GM21576 (cell line): ENCODE measurements at regions not wholly inside any gene's neighbourhood (a gene's known extent, or its start where the extent isn't known, plus 50 kb on each side); places are given as distances from the start of the nearest gene placed in this dataset.

Experiments used
- ATAC-seq: cut with Tn5 transposase; IDR thresholded peaks from one replicate; pipeline ENCODE4 v1.9.1; 2021; ENCODE audit warnings: mild to moderate bottlenecking, moderate library complexity; ENCODE audit not compliant: unreplicated experiment

DNA sequence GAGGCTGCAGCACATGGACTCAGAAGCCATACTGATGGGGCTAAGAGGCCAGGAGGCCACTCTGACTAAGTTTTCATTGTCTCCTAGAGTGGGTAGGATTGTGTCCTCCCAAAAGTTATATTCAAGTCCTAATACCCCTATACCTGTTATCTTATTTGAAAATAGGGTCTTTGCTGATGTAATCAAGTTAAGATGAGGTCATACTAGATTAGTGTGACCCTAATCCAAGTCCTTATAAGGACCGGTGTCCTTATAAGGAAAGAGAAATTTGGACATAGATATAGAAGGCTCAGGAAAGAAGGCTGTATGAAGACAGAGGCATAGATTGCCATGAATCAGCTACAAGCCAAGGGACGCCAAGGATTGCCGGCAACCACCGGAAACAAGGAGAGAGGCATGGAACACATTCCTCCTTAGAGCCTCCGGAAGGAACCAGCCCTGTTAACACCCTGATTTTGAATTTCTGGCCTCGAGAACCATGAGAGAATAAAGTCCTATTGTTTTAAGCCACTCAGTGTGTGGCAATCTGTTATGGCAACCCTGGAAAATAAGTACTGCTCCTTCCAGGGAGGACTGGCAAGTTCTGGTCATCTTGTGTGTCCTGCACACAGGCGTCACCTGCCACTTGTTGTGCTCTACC lies 157.0 kb downstream of the EMX2 start:
- ATAC-seq, result no peak

DNA sequence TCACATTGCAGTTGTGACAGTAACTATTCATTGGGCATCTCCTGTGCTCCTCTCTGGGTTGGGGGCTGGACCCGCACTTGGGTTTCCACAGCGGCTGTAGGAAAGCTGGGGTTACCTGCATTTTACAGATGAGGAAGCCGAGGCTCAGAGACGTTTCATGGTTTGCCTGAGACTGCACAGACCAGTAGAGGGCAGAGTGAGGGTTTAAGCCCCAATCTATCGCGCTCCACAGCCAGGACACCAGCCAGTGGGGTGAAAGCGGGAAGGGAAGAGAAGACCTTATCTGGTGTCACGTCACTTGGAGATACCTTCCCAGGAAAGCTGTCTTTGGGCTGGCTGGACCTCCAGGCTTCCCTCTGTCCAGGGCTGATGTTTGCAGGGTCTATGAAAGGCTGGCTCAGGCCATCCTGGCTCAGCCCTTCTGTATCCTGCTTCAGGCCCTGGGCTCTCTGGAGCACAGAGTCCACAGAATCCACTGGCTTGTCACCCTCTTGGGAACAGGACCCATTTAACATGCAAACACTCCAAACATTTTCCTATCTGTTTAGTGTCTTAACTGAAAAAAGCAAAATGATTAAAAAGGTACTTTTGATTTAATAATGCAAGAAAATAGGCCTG lies 167.7 kb downstream of the EMX2 start:
- no peak for ATAC-seq

DNA sequence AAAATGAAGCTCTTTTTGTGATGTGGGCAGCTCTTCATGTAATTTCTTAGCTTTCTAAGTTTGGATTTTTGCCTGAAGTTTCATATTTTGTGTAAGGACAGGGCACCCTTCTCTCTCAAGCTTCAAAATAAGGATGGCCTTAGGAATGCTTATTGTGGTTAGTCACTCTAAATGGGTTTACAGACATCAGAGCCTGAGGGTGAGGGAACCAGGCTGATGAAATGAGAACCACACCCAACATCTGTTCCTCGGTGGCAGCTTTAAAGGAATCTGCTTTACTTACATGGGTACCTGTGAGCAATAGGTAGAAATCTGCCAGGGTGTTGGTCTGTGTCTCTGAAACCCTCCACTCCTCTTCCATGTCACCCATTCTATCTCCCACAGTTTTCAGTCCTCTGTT lies 174.3 kb downstream of the EMX2 start:
- no peak for ATAC-seq

DNA sequence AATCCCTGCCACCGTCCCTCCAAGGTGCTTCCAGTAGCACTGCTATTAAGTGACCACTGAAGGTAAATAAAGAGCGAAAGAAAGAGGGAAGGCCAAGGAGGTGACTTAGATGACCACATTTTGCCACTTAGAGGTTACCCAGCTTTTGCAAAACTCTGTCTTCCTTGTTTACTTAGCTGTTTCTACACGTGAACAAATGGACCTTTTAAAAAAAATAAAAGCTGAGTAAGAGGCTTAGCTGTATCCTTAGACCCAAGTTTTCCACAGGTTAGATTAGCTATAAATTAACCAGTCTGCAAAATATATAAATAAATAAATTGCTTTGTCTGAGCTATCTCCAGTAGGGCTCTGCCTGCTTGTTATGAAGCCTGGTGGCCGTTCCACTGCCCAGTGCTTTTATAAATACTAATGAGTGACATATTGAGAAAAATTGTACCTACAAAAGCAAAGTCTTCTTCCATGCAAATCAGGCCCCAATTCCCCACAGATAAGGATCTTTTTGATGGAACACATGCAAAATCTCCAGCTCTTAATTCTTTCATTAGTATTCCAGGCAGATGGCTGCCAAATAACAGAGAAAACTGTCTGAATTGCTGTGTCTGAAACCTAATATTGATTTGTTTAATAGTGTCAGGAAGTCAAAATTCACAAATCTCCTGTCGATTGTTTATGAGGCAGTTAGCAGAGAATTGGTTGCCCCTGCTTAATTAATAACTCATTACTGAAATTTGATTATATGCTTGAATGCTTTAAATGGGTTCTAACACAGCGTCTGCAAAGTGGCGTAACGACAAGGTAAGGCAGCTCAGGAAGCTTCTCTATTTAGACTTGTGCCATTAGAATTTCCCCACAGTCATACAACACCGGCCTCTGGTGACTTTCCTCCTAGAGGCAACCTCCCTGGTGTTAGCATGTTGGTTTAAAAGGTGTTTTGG lies 176.7 kb downstream of the EMX2 start:
- no peak for ATAC-seq

DNA sequence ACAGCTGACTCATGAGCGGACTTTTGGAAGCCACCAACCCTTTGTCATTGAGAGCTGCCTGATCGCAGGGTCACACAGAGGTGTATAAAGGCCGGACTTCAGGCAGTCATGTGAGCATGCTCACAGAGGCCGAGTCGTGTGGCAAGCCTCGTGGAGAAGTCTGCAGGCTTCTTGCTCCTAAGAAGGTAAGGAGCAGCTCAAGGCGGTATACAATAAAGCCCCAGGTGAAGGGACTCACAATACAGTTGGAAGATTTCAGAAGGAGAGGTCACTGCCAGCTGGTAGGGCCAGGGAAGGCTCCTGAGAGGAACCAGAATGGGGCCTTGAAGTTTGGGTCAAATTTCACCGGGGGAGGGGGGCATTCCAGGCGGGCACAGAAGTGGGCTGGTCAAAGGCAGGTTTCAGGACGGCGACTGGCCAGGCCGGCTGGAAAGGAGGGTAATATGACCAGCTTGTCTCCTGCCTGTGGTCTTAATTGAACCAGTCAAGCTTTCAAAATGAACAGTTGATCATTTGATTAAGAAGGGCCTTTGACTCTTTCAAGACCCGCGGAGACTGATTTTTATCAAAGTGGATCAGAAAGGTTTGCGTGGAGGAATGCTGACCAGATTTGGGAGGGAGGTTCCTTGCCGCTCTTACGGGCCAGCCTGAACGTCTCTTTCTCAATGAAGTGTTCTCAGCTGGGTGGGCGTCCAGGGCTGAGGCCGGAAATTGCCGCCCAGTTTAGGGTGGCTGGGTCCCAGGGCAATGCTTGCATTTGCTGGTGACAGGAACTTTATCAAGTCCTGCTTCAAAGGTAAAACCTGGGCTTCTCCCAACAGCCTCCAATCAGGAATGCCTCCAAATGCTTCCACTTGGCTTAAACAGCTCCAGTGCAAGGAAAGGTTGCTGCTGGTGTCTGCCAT lies 178.6 kb downstream of the EMX2 start:
- no peak for ATAC-seq

DNA sequence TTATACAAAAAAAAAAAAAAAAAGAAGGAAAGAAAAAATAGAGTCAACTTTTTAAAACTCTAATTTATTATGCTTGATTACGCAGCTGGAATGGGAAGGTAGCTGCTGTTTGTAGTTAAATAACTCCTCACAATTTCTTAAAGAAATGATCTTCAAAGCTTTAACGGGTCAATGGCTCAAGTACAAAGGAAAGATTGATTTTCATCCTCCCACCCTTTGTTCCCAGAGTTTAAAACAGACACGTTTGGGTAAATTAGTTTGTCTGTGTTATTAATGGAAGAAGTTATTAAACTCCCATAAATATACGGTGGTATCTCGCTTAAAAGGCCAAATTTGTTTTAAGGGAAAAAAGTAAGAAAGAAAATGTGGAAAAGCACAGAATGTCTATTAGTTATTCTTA lies 179.3 kb downstream of the EMX2 start:
- ATAC-seq, result no peak

DNA sequence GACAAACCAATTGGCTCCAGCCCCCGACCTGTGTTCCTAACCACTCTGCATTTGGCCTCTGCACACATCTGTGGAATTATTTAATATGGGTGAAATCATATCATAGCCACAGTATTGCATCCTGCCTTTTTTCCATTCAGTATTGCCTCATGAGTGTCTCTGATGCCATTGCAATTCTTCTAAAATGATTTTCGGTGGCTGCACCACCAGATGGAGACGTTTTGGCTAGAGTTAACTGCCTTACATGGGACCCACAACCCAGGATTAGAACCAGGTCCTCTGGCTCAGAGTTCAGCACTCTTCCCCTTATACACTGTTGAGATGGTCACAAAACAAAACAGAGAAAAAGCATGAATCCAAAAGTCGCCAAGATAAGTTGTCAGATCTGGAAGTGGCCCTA lies 180.8 kb downstream of the EMX2 start:
- ATAC-seq, result no peak

DNA sequence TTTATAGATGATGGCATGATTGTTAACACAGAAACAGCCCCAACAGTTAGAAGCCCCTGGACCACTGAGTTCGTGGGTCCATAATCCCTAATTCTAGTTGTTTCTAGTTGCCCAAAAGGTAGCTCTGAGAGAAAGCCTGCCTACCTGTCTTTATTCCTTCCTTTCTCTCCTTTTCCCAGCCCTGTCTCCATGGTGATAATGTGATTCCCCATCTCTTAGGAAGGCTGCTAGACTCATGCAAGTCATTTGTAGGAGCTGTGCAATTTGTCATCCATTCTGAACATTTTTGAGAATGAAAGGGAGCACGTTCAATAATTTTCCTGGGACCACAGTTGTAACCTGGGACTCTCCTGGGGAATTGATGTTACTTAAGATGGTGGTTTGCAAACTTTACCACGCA lies 183.4 kb downstream of the EMX2 start:
- no peak for ATAC-seq

DNA sequence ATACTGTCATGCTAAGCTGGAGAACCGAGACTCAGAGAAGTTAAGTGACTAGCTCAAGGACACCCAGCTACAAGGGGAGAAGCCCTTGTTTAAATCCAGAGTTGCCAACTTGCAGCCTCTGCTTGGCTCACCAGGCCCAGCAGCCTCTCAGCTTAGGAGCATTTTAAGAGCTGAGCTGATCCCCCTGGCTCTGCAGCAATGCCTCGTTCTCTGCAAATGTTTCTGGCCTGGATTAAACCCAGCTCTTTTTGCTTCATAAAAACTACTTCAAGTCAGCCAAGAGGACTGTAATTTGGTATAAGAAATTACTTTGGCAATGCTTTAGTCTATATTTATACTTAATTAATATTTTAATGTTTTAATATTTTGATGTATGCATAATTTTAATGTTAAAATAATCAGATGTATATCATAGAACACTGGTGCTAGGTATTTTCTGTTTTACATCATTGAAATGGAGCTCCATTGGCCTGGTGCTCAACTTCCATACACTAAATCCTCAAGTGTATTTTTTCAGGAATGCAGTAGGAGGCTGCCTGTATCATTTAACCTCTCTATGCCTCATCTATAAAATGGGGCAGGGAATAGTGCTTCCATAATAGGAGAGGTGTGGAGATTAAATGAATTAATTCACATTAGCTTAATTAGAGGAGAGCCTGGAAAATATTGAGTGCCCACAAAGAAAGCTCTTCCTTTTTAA lies 184.2 kb downstream of the EMX2 start:
- ATAC-seq, result no peak

DNA sequence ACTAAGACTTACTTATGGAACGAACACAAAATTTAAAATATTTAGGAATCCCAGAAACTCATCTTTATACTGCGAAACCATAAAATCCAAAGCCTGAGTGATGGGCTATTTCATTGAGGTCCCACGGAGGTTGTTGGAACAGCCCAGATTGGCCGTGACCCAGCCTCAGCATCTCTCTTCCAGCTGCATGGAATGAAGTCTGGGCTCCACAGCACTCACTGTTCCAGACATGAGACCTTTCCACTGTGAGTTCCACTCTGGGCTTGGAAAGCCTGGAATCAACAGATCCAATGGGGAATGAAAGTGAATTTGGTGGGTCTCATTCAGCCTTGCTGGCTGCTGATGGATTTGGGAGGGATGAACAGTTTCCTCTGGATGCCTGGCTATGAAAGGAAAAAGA lies 184.9 kb downstream of the EMX2 start:
- no peak for ATAC-seq

DNA sequence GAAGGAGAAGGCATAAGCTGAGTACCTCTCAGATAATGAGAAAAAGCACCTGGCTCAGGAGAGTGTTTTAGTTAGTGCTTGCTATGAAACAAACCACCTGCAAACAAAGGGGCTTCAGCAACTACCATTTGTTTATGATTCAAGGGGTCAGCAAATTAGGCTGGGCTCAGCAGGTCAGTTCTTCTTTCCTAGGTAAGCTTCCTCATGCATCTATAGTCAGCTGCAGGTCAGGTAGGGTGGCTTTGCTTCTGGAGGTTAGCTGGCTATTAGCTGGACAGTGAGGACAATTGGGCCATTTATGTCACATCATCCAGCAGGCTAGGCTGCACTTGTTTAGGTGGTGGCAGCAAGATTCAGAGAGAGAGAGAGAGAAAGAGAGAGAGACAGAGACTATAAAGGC lies 185.5 kb downstream of the EMX2 start:
- ATAC-seq, result no peak

DNA sequence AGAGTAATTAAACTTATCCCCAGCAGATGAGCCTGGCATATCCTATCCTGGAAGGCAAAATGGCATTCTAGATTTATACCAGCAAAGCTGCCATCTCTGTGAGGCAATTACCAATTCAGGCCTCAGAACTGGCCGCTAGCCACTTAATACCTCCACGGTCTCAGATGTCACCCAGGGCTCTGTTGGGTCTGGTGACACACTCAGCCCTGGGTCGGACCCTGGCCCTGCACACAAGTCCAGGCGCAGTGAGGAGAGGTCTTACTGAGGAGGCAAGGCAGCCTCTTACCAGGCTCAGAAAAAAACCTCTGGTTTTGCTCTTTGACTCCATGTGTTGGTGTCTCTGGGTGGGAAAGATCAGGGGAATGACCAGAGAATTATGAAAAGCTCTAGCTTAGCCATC lies 186.6 kb downstream of the EMX2 start:
- ATAC-seq, result no peak

DNA sequence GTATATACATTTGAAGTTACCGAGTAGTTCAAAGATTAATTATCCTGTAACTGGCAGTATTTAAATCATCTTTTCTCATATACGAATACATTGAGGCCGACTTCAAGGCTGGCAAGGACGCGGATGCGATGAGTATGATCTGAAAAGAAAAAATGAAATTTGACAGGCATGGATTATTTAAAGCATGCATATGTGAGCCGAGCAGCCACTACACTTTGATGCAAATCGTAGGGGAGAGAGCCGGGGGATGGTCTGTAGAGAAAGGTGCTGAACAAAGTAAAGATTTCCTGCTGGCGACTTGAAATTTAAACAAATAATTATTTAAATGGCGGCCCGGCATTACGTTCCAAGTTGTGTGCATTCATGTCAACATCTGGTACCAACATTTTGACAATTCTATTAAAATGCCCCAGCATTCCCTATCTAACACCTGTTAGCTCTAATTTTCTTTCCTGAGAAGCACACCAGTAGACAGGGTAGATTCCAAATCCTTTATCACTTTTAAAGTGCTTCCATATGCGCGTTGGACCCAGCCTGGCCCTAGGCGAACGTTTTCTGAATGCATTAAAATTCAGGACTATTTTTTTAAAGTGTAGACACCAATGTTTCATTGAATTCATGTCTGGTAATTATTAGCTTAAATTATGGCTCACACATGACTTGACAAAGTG lies 188.7 kb downstream of the EMX2 start:
- ATAC-seq, result no peak

DNA sequence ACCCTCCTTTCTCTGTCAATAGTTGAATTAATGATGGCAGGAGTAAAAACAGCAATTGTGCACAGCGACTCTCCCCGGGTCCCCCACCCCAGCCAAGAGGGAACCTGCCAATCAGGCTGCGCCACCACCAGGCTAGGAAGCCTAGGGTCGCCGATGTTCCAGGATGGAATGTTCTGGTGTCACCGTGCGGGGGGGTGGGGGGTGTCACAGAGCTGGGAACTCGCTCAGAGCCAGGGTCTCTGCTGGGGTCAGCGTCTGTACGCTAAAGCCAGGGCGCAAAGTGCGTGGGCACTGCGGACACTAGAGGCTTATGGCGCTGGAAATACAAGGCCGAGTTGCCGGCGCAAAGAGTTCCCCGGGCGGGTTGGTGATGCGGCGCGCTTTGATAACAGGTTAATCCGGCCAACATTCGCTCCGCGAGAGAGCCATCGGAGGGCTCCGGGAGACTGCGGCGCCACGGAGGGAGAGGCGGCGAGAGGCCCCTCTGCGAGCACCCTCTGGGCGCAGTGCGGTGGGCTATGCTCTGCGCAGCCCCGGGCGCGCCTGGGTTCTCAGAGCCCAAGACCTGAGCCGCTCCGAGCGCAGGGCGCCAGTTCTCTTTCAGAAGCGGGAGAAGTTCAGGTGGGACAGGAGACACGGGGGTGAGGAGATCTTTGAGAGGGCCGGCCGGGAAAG lies 192.3 kb downstream of the EMX2 start:
- ATAC-seq, result no peak

DNA sequence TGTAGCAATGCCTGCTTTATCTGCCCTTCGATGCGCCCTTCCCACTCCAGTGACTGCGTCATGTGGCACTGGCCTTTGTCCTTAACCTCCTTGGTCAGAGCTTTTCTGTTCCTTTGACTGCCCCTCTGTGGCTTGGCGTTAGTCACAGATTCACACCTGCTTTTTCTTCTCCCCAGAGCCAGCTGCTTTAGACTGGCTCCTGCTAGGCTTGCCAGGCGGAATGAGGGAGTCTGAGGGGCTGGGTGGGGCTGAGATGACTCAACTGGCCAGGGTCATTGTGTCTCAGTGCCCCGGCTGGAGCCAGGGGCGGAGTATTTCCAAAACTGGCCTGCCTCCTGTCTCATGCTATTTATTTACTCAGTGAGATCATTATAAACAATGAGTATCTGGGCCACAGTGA lies 194.1 kb downstream of the EMX2 start:
- no peak for ATAC-seq

DNA sequence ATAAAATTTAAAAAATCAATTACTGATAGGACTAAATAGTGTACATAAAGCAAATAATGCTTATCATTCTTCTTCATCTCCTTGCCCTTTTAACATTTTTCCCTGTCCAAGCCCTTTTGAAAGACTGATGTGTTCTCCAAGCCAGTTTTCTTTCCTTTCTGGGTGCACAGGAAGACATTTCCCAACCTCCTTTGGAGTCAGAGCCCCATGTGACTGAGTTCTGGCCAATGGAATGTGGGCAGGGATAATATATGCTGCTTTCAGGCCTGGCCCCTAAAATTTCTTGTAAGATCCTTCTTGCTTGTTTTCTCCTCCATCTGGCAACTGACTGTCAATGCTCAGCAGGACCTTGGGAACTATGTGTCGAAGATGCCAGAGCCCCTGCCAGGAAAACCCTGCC lies 197.5 kb downstream of the EMX2 start:
- no peak for ATAC-seq

DNA sequence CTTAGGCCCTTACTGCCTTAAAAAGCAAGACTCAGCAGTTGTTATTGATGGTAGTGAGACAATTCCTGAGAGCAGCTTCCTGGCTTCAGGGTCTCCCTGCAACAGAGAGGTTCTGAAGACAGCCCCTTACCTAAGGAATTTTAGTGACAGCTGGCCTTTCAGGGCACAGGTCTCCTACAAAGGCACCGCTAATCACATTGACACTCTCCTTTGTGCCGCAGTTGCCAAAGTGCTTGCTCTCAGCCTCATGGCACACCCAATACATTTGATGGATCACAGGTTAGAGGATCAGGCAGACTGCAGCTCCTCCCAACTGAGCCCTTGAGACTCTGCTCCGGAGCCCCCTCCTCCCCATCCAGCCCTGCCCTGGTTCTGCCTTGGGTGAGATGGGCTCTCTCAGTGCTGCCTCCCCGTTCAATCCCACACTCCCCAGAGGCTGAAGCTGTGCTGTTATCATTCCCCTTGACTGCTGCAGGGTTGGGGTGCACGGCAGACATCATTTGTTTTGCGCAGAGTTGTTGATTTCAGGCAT lies 198.2 kb downstream of the EMX2 start:
- no peak for ATAC-seq

DNA sequence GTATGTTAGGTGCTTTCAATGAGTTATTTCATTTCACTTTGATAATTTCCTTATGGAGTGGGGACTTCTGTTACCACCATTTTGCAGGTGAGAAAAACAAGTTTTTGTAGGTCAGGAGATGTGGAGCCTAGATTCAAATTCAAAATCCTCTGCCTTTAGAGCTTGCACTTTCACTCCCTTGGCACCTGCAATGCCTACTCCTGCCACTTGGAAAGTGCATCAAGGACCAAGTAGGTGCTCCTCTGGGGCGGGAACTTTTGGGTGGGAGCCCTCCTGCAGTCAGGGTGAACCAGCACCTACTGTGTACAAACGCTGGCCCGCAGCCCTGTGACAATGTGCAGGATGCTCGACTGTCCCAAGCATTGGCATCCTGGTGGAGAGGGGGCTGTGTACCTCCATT lies 199.0 kb downstream of the EMX2 start:
- ATAC-seq, result no peak

DNA sequence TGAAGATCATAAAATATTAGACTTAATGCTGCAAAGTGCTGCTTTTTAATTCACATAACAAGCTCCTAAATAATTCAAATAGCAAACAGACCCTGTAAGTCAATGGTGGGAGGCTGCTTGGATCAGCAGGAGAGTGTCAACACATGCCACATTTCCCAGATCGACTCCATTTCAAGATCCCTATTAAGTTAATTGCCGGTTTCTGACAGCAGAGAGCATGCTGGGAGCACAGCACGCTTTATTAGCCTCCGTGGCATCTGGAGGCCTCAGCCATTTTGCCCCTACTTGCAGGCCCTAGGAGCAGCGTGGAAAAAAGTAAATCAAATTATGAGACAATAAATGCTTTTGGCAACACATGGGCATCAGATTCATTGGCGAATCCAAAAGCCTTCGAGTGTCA lies 201.0 kb downstream of the EMX2 start:
- no peak for ATAC-seq
